H1 (cell line): ENCODE measurements at regions not wholly inside any gene's neighbourhood (a gene's known extent, or its start where the extent isn't known, plus 50 kb on each side); places are given as distances from the start of the nearest gene placed in this dataset.

Experiments
- CTCF ChIA-PET: fragments of 300-600 bp; sonication (Branson Sonifier 250); formaldehyde crosslinking; loops from one replicate; lab custom pipeline; 2021; ENCODE audit not compliant: partially characterized antibody; lab: Charles Lee
- POLR2A ChIA-PET: fragments of 300-600 bp; sonication (Branson Sonifier 250); formaldehyde crosslinking; loops from one replicate; lab custom pipeline; 2021; ENCODE audit warnings: inconsistent platforms; ENCODE audit not compliant: partially characterized antibody; lab: Charles Lee
- DNase-seq, 2 experiments: peaks; one replicate each; pipeline versions ENCODE4 v3.0.0 to v3.0.0-alpha.2; 2010 to 2022; ENCODE audit warnings: low spot score in 2 of 2, low read depth in 1 of 2, mixed read lengths in 1 of 2
- FAIRE-seq: peaks from 2 replicates; lab custom pipeline; 2011; peaks lifted over from hg19 to GRCh38; lab: Jason Lieb, UNC
- H2AFZ ChIP-seq: 2 replicates; pipeline ENCODE4 v1.8.1; 2012; ENCODE audit warnings: low read length, inconsistent platforms
- H2AK5ac ChIP-seq: 2 replicates; pipeline ENCODE4 v1.6.1; 2013; ENCODE audit warnings: low read depth, low read length
- H2BK120ac ChIP-seq: replicated peaks from 2 replicates; pipeline ENCODE3; 2013; ENCODE audit warnings: low read depth, low read length, inconsistent platforms
- H2BK12ac ChIP-seq: 2 replicates; pipeline ENCODE4 v1.6.1; 2013; ENCODE audit warnings: low read depth, low read length
- H2BK15ac ChIP-seq: 2 replicates; pipeline ENCODE4 v1.6.1; 2013; ENCODE audit warnings: low read length
- H2BK20ac ChIP-seq: 2 replicates; pipeline ENCODE4 v1.6.1; 2013; ENCODE audit warnings: low read length
- H2BK5ac ChIP-seq: 2 replicates; pipeline ENCODE4 v1.6.1; 2013; ENCODE audit warnings: low read depth, low read length
- H3K14ac ChIP-seq: 2 replicates; pipeline ENCODE4 v1.6.1; 2013; ENCODE audit warnings: inconsistent platforms; ENCODE audit not compliant: insufficient read length
- H3K18ac ChIP-seq: 2 replicates; pipeline ENCODE4 v1.6.1; 2013; ENCODE audit warnings: low read length; ENCODE audit errors: extremely low read depth
- H3K23ac ChIP-seq: 2 replicates; pipeline ENCODE4 v1.6.1; 2013; ENCODE audit warnings: inconsistent platforms; ENCODE audit not compliant: insufficient read length
- H3K23me2 ChIP-seq: 2 replicates; pipeline ENCODE4 v1.6.1; 2013; ENCODE audit warnings: low read depth, low read length
- H3K27ac ChIP-seq: 2 replicates; pipeline ENCODE4 v1.6.1; 2011; ENCODE audit warnings: low read depth, low read length, inconsistent platforms
- H3K27me3 ChIP-seq, 4 experiments: replicated peaks in 1 of 4; 1 replicate in 1 of 4; 2 replicates in 3 of 4; pipeline versions ENCODE4 v1.6.1 to v1.8.1; 2011 to 2013; ENCODE audit warnings: low read length in 3 of 4, mild to moderate bottlenecking in 3 of 4, inconsistent platforms in 2 of 4, mixed read lengths in 2 of 4, moderate library complexity in 1 of 4; ENCODE audit not compliant: control insufficient read depth in 3 of 4, insufficient read depth in 3 of 4; ENCODE audit errors: extremely low read depth in 1 of 4
- H3K36me3 ChIP-seq, 4 experiments: 2 replicates each; pipeline versions ENCODE4 v1.6.1 to v1.8.1; 2011 to 2013; ENCODE audit warnings: mild to moderate bottlenecking in 4 of 4, low read length in 3 of 4, moderate library complexity in 2 of 4, control low read depth in 1 of 4, inconsistent platforms in 1 of 4; ENCODE audit not compliant: insufficient read depth in 4 of 4, control insufficient read depth in 2 of 4
- H3K4ac ChIP-seq: replicated peaks from 2 replicates; pipeline ENCODE3; 2013; ENCODE audit warnings: low read length, low read depth, mixed read lengths, inconsistent platforms; ENCODE audit not compliant: insufficient read length
- H3K4me1 ChIP-seq, 4 experiments: replicated peaks in 1 of 4; 1 replicate in 1 of 4; 2 replicates in 3 of 4; pipeline versions ENCODE4 v1.6.1 to v1.8.1; 2011 to 2013; ENCODE audit warnings: low read length in 3 of 4, inconsistent platforms in 2 of 4, mixed read lengths in 1 of 4; ENCODE audit not compliant: insufficient read depth in 4 of 4, control insufficient read depth in 3 of 4
- H3K4me2 ChIP-seq, 2 experiments: 2 replicates each; pipeline versions ENCODE4 v1.6.1 to v1.8.1; 2011 to 2013; ENCODE audit warnings: low read depth in 2 of 2, low read length in 2 of 2, control low read depth in 1 of 2, inconsistent platforms in 1 of 2, mild to moderate bottlenecking in 1 of 2; ENCODE audit not compliant: insufficient read depth in 1 of 2
- H3K4me3 ChIP-seq, 4 experiments: fragments of 200-600, 300-600 bp in 1 of 4; sonication (generic), shearing (Covaris generic), sonication (Bioruptor Twin) in 1 of 4; 2 replicates each; pipeline versions ENCODE4 v1.5.1 to v1.8.1; 2011 to 2016; ENCODE audit warnings: low read length in 4 of 4, low read depth in 3 of 4, control low read depth in 2 of 4, inconsistent platforms in 2 of 4, mild to moderate bottlenecking in 2 of 4, mixed read lengths in 1 of 4, moderate library complexity in 1 of 4; ENCODE audit not compliant: insufficient read depth in 2 of 4; ENCODE audit errors: extremely low read depth in 1 of 4
- H3K56ac ChIP-seq: replicated peaks from 2 replicates; pipeline ENCODE3; 2013; ENCODE audit warnings: low read depth, mild to moderate bottlenecking, mixed read lengths, low read length, inconsistent platforms; ENCODE audit not compliant: insufficient read length
- H3K79me1 ChIP-seq: 2 replicates; pipeline ENCODE4 v1.6.1; 2013; ENCODE audit warnings: low read depth, low read length, control low read depth
- H3K79me2 ChIP-seq, 2 experiments: 2 replicates each; pipeline versions ENCODE4 v1.6.1 to v1.8.1; 2012 to 2013; ENCODE audit warnings: low read length in 2 of 2, mild to moderate bottlenecking in 2 of 2, inconsistent platforms in 1 of 2; ENCODE audit not compliant: insufficient read depth in 2 of 2, control insufficient read depth in 1 of 2
- H3K9ac ChIP-seq, 4 experiments: replicated peaks in 1 of 4; 1 replicate in 1 of 4; 2 replicates in 3 of 4; pipeline versions ENCODE4 v1.6.1 to v1.8.1; 2011 to 2013; ENCODE audit warnings: low read depth in 3 of 4, low read length in 3 of 4, control low read depth in 2 of 4, mild to moderate bottlenecking in 2 of 4, moderate library complexity in 2 of 4, inconsistent platforms in 1 of 4; ENCODE audit errors: extremely low read depth in 1 of 4
- H3K9me3 ChIP-seq, 2 experiments: 2 replicates each; pipeline versions ENCODE4 v1.6.1 to v1.8.1; 2012 to 2013; ENCODE audit warnings: mild to moderate bottlenecking in 2 of 2, moderate library complexity in 2 of 2, control low read depth in 1 of 2, inconsistent platforms in 1 of 2, low read depth in 1 of 2, low read length in 1 of 2, mixed read lengths in 1 of 2; ENCODE audit not compliant: insufficient read depth in 2 of 2
- H4K20me1 ChIP-seq, 2 experiments: replicated peaks in 1 of 2; 2 replicates each; pipeline versions ENCODE3 to v1.8.1; 2011 to 2013; ENCODE audit warnings: inconsistent platforms in 2 of 2, low read length in 2 of 2, mild to moderate bottlenecking in 1 of 2; ENCODE audit not compliant: insufficient read depth in 2 of 2, control insufficient read depth in 1 of 2
- H4K5ac ChIP-seq: 2 replicates; pipeline ENCODE4 v1.6.1; 2013; ENCODE audit warnings: low read length, low read depth, mixed read lengths, inconsistent platforms; ENCODE audit not compliant: insufficient read length
- H4K8ac ChIP-seq: 2 replicates; pipeline ENCODE4 v1.8.0; 2013; ENCODE audit warnings: mild to moderate bottlenecking, moderate library complexity, low read length, inconsistent platforms; ENCODE audit not compliant: insufficient read depth; ENCODE audit errors: extremely low read depth
- H4K91ac ChIP-seq: replicated peaks from 2 replicates; pipeline ENCODE3; 2013; ENCODE audit warnings: low read length, mixed read lengths, inconsistent platforms; ENCODE audit not compliant: insufficient read length
- BCL11A ChIP-seq, 2 experiments: IDR thresholded peaks; one replicate each; pipeline ENCODE4 v1.6.1; 2011; ENCODE audit warnings: low read depth in 2 of 2, low read length in 2 of 2, mild to moderate bottlenecking in 2 of 2
- HDAC2 ChIP-seq, 2 experiments: fragments of 300-600 bp in 1 of 2; sonication (generic) in 1 of 2; IDR thresholded peaks; 2 replicates each; pipeline ENCODE4 v1.6.1; 2011 to 2012; ENCODE audit warnings: low read depth in 2 of 2, low read length in 2 of 2, mild to moderate bottlenecking in 2 of 2, moderate library complexity in 2 of 2, borderline replicate concordance in 1 of 2, inconsistent platforms in 1 of 2
- JUND ChIP-seq: IDR thresholded peaks from 2 replicates; pipeline ENCODE4 v1.6.1; 2011; ENCODE audit warnings: mild to moderate bottlenecking, improper control_type of control experiment, low read length
- WGBS, 2 experiments: shearing (Covaris generic) in 1 of 2; methylation state at CpG; one replicate each; pipeline versions ENCODE4 v1.1.6 to v1.1.7; 2013 to 2015; ENCODE audit warnings: low lambda C conversion rate in 2 of 2, mixed read lengths in 2 of 2, inconsistent platforms in 1 of 2, low coverage in 1 of 2, missing lambda C conversion rate in 1 of 2; ENCODE audit not compliant: insufficient replicate concordance in 2 of 2, insufficient coverage in 1 of 2, insufficient read length in 1 of 2; ENCODE audit errors: extremely low coverage in 1 of 2, missing lambda C conversion rate in 1 of 2; 5-methylcytosine and 5-hydroxymethylcytosine counted together

DNA sequence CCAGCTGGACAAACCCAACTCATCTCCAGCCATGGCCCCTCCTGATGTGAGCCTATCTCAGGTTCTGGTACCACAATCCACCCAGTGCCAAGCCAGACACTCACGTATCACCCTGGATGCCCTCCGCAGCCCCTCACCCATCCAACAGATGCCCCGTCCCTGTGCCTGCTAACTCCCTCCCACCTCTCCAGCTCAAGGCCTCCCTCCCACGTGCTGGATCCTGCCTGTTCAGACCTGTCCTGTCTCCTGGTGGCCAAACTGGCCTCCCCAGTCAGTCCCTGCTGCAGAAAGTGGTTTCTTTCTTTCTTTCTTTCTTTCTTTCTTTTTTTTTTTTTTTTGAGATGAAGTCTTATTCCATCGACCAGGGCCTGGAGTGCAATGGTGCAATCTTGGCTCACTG is 86.2 kb downstream of the RRM2 start:
- peaks cover 0 to 6% of the 10 kb centered on the region in 2 experiments for H4K20me1 ChIP-seq
- H3K23ac ChIP-seq = no peak overlapping the region
- H2BK5ac ChIP-seq = no peak overlapping the region
- no peaks in the 10 kb centered on the region for H3K23me2 ChIP-seq
- H3K4me2 ChIP-seq = no peak overlapping the region
- H3K4me3 ChIP-seq = no peak overlapping the region
- 0 out of 7 replicates have a peak overlapping the region, but pooled peaks of 1 of the 4 experiments have one; percentile 21 for H3K9ac ChIP-seq
- H2AFZ ChIP-seq = no peak overlapping the region
- no peak overlapping the region for H4K8ac ChIP-seq
- H3K14ac ChIP-seq = no peak overlapping the region
- H2BK12ac ChIP-seq = no peak overlapping the region
- no peak overlapping the region for H2BK15ac ChIP-seq
- H3K56ac ChIP-seq = no peak overlapping the region
- no peak overlapping the region for H2BK120ac ChIP-seq
- no peak for FAIRE-seq
- H3K9me3 ChIP-seq = no peaks in the 10 kb centered on the region
- H4K91ac ChIP-seq = no peak overlapping the region
- no peak overlapping the region for H3K27ac ChIP-seq
- H2BK20ac ChIP-seq = no peak overlapping the region
- ChIA-PET CTCF (interaction anchor here (0.8 to 1.7 kb wide), 6 partner anchors 11 to 137 kb away, joined by 3 to 4 read pairs (median 3); no protein-coding TSS in a partner anchor), POLR2A (no interaction called here)
- no peaks in the 10 kb centered on the region for H3K27me3 ChIP-seq
- H3K36me3 ChIP-seq = no peaks in the 10 kb centered on the region
- H3K18ac ChIP-seq = no peak overlapping the region
- H4K5ac ChIP-seq = no peak overlapping the region
- peaks cover 0 to 3% (median 1%) of the 10 kb centered on the region in 4 experiments; a peak in 6 of 7 replicates for H3K4me1 ChIP-seq
- DNase-seq = no peak
- H3K79me2 ChIP-seq = no peaks in the 10 kb centered on the region
- TF ChIP-seq HDAC2 (IDR thresholded peaks at IDR 0.05; ENCODE audit: borderline replicate concordance in 1 of 2, low read depth in 2 of 2, low read length in 2 of 2) = no peak
- TF ChIP-seq JUND = no peak
- no peak for TF ChIP-seq BCL11A (IDR thresholded peaks at IDR 0.05; ENCODE audit: low read depth in 2 of 2, low read length in 2 of 2)
- no peaks in the 10 kb centered on the region for H3K79me1 ChIP-seq
- no peak overlapping the region for H3K4ac ChIP-seq
- WGBS, 2 experiments = 71% methylated on average over 4 of the region's 5 CpGs; no CpG with 5 or more reads in 1 of the 2 experiments
- 0 out of 2 replicates have a peak overlapping the region, but pooled peaks have one; percentile 82 for H2AK5ac ChIP-seq
